ENCODE measurements at regions not wholly inside any gene's neighbourhood (a gene's known extent, or its start where the extent isn't known, plus 50 kb on each side); places are given as distances from the start of the nearest gene placed in this dataset.
"Not testable (repeated sequence)": the region's sequence is repeated elsewhere in the genome, so short reads cannot be mapped to it uniquely, and the experiment has no call there.

DNA sequence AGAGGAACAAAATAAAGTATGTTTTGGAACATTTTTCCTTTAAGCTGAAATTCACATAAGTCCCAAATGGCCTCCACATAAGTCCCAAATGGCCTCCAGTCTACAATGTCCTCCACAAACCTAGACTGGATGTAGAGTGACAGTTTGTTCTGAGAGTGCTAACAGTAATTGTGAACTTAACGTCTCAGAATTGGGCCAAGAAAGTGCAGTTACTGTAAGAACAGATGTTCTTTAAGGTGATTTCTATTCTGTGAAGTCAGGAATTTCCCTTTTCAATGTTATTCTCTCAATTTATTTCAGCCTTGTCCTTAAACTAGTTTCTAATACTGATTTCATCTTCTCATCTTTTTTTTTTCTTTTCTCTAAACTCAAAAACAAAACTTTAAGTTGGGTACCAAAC is 188.7 kb upstream of the SEMA3E start:
- Mint-ChIP-seq H3K4me3 (ENCODE audit: unreplicated experiment) (no peak overlapping the region), H3K4me1 (ENCODE audit: low read depth) (peaks cover 5% of the 10 kb centered on the region), H3K27ac (ENCODE audit: unreplicated experiment) (no peak overlapping the region), H3K36me3 (ENCODE audit: low read depth) (no peaks in the 10 kb centered on the region), H3K9me3 (ENCODE audit: low read depth) (peaks cover 2% of the 10 kb centered on the region), H3K27me3 (ENCODE audit: low read depth) (no peaks in the 10 kb centered on the region)
- DNase-seq (ENCODE audit: low spot score), result no peak
- TF ChIP-seq, protein P1, sequence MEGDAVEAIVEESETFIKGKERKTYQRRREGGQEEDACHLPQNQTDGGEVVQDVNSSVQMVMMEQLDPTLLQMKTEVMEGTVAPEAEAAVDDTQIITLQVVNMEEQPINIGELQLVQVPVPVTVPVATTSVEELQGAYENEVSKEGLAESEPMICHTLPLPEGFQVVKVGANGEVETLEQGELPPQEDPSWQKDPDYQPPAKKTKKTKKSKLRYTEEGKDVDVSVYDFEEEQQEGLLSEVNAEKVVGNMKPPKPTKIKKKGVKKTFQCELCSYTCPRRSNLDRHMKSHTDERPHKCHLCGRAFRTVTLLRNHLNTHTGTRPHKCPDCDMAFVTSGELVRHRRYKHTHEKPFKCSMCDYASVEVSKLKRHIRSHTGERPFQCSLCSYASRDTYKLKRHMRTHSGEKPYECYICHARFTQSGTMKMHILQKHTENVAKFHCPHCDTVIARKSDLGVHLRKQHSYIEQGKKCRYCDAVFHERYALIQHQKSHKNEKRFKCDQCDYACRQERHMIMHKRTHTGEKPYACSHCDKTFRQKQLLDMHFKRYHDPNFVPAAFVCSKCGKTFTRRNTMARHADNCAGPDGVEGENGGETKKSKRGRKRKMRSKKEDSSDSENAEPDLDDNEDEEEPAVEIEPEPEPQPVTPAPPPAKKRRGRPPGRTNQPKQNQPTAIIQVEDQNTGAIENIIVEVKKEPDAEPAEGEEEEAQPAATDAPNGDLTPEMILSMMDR (IDR thresholded peaks at IDR 0.05), result no peak

DNA sequence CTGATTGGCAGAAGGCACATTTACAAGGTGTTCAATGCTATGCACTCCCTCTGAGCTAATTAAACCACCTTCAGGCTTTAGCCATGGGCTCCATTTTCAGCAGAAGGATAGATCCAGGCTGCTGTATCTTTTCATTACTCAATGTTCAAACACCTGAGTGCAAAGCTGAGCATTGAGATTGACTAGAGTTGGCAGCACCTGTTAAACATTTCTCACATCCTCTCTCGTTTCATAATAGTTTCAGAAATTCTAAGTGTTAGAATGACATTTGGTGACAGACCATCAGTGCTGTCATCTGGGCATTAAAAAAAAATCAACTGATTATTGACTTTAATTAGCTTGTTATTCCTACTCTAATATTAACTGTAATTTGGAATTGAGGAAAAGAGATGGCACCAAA is 187.1 kb upstream of the SEMA3E start:
- H3K27me3 Mint-ChIP-seq (ENCODE audit: low read depth), result no peaks in the 10 kb centered on the region
- H3K36me3 Mint-ChIP-seq (ENCODE audit: low read depth), result no peaks in the 10 kb centered on the region
- H3K4me1 Mint-ChIP-seq (ENCODE audit: low read depth), result peaks cover 5% of the 10 kb centered on the region
- no peak overlapping the region for H3K4me3 Mint-ChIP-seq (ENCODE audit: unreplicated experiment)
- TF ChIP-seq, protein P1 (IDR thresholded peaks at IDR 0.05), result no peak
- no peak overlapping the region for H3K27ac Mint-ChIP-seq (ENCODE audit: unreplicated experiment)
- DNase-seq (ENCODE audit: low spot score), result no peak
- no peaks in the 10 kb centered on the region for H3K9me3 Mint-ChIP-seq (ENCODE audit: low read depth)

DNA sequence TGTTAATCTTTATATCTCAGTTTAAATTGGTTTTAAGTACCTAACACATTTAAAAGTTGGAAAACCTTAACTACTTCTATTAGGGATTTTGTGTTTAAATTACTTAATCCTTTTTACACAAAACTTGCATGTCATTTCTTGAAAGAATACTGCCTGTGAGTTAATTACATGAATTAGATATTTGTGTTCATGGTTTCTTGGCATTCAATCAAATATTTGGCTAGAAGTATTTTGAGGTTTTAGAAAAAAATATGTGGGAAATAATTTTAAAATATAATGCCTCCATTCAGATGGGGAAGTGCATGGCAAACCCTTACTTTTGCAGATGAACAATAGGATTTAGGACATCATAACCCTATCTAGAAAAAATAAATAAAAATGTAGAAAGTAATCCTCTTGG is 186.5 kb upstream of the SEMA3E start:
- DNase-seq (ENCODE audit: low spot score), result no peak
- H3K4me1 Mint-ChIP-seq (ENCODE audit: low read depth), result peaks cover 5% of the 10 kb centered on the region

DNA sequence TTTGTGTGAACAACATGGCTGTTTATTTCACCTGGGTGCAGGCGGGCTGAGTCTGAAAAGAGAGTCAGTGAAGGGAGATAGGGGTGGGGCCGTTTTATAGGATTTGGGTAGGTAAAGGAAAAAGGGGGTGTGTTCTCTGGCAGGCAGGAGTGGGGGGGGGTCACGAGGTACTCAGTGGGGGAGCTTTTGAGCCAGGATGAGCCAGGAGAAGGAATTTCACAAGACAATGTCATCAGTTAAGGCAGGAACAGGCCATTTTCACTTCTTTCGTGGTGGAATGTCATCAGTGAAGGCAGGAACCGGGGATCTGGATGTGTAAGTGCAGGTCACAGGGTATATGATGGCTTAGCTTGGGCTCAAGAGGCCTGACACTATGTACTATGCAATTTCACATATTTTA is 184.8 kb upstream of the SEMA3E start:
- not testable (repeated sequence) for H3K4me3 Mint-ChIP-seq (ENCODE audit: unreplicated experiment); H3K27me3 Mint-ChIP-seq (ENCODE audit: low read depth); H3K27ac Mint-ChIP-seq (ENCODE audit: unreplicated experiment); H3K9me3 Mint-ChIP-seq (ENCODE audit: low read depth); DNase-seq (ENCODE audit: low spot score); H3K4me1 Mint-ChIP-seq (ENCODE audit: low read depth); H3K36me3 Mint-ChIP-seq (ENCODE audit: low read depth)

More for the DNA sequence above, 186.5 kb upstream of the SEMA3E start:
- Mint-ChIP-seq H3K9me3 (ENCODE audit: low read depth) (no peaks in the 10 kb centered on the region), H3K36me3 (ENCODE audit: low read depth) (no peaks in the 10 kb centered on the region), H3K4me3 (ENCODE audit: unreplicated experiment) (no peak overlapping the region), H3K27ac (ENCODE audit: unreplicated experiment) (no peak overlapping the region), H3K27me3 (ENCODE audit: low read depth) (no peaks in the 10 kb centered on the region)
- TF ChIP-seq, protein P1 (IDR thresholded peaks at IDR 0.05), result no peak

DNA sequence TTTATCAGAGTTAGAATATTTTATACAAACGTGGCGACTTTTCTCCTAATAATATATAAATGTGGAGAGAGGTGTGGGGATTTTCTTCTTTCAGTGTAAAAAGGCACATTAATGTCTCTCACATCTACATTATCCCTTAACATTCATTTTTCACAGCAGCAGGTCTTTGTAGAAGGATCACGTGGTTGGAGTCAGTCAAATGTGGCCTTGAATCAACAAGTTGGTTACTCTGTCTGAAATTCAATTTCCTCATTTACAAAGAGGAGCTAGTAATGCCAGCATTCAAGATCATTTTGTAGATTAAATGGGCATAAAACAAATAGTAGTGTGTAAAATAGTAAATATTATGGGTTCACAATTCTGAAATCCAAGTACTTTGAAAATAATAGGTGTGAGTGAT is 183.1 kb upstream of the SEMA3E start:
- H3K4me1 Mint-ChIP-seq (ENCODE audit: low read depth), result peaks cover 5% of the 10 kb centered on the region
- TF ChIP-seq, protein P1 (IDR thresholded peaks at IDR 0.05), result no peak
- DNase-seq (ENCODE audit: low spot score), result no peak
- H3K27me3 Mint-ChIP-seq (ENCODE audit: low read depth), result no peaks in the 10 kb centered on the region
- no peaks in the 10 kb centered on the region for H3K36me3 Mint-ChIP-seq (ENCODE audit: low read depth)
- H3K4me3 Mint-ChIP-seq (ENCODE audit: unreplicated experiment), result no peak overlapping the region
- H3K27ac Mint-ChIP-seq (ENCODE audit: unreplicated experiment), result no peak overlapping the region
- no peaks in the 10 kb centered on the region for H3K9me3 Mint-ChIP-seq (ENCODE audit: low read depth)

DNA sequence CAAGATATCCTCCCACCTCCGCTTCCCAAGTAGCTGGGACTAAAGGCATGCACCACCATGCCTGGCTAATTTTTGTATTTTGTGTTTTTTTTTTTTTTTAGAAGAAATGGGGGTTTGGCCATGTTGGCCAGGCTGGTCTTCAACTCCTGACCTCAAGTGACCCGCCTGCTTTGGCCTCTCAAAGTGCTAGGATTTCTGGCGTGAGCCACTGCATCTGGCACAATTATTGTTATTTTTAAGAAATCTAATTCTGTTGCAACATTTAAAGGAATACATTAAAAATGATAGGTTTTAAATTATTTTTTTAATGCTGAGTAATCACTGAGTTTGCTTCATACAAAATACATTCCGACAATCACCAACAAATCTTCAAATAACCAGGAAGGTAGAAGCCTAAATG is 178.1 kb upstream of the SEMA3E start:
- Mint-ChIP-seq H3K27ac (ENCODE audit: unreplicated experiment) (no peak overlapping the region), H3K27me3 (ENCODE audit: low read depth) (no peaks in the 10 kb centered on the region), H3K9me3 (ENCODE audit: low read depth) (peaks cover 2% of the 10 kb centered on the region), H3K36me3 (ENCODE audit: low read depth) (no peaks in the 10 kb centered on the region), H3K4me1 (ENCODE audit: low read depth) (peaks cover 8% of the 10 kb centered on the region), H3K4me3 (ENCODE audit: unreplicated experiment) (no peak overlapping the region)
- TF ChIP-seq, protein P1 (IDR thresholded peaks at IDR 0.05), result no peak
- no peak for DNase-seq (ENCODE audit: low spot score)
